Fibroblast of pulmonary artery (primary cell): ENCODE measurements at regions not wholly inside any gene's neighbourhood (a gene's known extent, or its start where the extent isn't known, plus 50 kb on each side); places are given as distances from the start of the nearest gene placed in this dataset.

ENCODE experiments used
- DNase-seq: peaks from one replicate; pipeline ENCODE4 v3.0.0-alpha.2; 2010; ENCODE audit warnings: low read depth
- H3K4me3 ChIP-seq: replicated peaks from 2 replicates; pipeline ENCODE4 v1.5.1; 2011; ENCODE audit warnings: low read depth, mild to moderate bottlenecking, control low read depth, low read length, moderate library complexity
- CTCF ChIP-seq: IDR thresholded peaks from 2 replicates; pipeline ENCODE4 v1.5.1; 2011; ENCODE audit warnings: mild to moderate bottlenecking, control low read depth, low read length, inconsistent platforms; ENCODE audit errors: missing control alignments

- no peak overlapping the region for H3K4me3 ChIP-seq
- DNase-seq, result no peak
- no peak for TF ChIP-seq CTCF
Measured at GRCh38 chr3:13165576-13165975, 92.3 kb upstream of the IQSEC1 start.

DNA sequence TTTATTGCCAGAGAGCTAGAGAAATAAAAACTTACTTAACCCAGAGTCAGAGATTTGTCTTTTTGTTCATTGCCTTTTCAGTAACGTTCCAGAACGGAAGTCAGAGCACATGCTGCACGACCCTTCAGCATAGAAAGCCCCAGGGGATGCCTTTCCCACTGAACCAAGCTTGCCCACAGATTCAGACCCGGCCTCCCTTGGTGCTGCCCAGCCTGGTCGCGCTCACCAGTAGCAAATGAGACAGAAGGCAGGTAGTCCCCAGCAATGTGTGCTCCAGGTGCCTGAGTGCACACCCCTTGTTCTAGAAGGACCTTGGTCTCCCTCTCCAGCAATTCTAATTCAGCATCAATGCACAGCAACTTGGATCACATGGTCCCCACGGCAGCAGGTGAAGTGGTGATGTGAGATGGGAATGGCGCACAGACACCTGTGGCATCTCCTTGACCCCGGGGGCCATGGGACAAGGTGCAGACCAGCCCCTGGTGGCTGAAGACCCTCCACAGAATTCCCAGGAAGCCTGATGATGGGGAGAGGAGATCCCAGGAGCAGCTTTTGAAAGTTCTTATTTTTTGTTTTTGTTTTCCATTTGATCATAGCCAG is 91.8 kb upstream of the IQSEC1 start:
- no peak overlapping the region for H3K4me3 ChIP-seq
- TF ChIP-seq CTCF, result no peak
- DNase-seq, result no peak

DNA sequence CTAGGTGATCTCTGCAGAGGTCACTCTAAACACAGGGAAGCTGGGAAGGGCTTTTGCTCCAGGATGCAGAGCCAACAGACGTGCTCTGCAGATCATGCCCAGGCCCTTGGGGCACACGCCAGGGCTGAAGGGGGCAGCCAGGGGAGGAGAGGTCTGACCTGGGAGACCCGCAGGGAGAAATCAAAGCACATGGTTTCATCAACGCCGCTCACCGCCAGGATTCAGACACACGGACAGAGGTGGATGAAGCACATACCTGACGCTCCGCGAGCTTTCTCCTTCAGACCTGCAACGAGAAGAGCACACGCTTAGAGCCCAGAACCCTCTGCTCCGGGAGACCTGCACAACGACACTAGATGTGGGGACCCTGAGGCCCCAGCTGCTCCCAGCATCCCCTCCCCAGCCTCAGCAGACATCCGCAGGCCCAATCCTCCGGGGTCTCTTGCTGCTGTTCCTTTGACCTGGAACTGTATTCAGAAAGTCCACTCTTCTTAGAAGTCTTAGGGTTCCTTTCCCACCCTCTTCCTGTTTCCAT is 90.7 kb upstream of the IQSEC1 start:
- no peak for DNase-seq
- TF ChIP-seq CTCF, result no peak
- no peak overlapping the region for H3K4me3 ChIP-seq

- no peak overlapping the region for H3K4me3 ChIP-seq
- DNase-seq, result no peak
- no peak for TF ChIP-seq CTCF
Measured at GRCh38 chr3:13162549-13163320, 89.5 kb upstream of the IQSEC1 start.

DNA sequence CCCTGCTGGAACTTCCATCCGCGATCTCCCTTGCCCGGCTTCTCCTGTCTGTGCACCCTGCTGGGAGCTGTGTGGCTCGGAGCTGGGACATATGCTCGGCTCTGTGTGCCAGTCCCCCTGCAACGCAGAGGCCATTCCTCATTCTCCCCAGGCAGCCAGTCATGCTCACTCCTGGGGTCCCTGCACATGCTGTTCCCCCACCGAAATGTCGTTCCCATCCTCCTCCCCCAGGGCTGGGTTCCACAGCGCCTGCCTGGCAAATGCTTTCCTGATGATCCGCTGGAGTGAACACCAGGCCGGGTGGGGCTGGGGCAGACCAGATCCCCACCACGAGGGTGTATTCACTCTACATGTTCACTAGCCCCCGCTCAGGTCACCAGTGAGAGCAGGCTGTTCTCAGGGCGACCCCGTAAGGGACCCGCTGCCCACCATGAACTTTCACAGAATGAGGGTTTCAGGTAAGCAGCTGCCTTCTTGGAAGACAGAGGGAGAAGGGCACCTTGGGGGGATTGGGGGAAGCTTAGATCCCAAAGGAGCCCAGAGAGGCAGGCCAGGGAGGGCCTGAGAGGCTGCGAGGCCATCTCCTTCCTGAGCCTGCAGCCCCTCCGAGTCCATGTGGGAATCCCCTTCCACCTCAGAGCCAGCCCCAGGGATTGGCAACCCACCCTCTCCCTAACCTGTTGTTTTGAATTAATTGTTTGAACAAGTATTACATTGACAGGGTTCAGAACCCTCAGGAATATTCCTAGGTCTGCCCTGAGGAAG is 88.7 kb upstream of the IQSEC1 start:
- no peak for TF ChIP-seq CTCF
- no peak overlapping the region for H3K4me3 ChIP-seq
- DNase-seq, result no peak

GRCh38 chr3:13161021-13161759 is 88.0 kb upstream of the IQSEC1 start:
- no peak for DNase-seq
- TF ChIP-seq CTCF, result no peak
- no peak overlapping the region for H3K4me3 ChIP-seq
